Central memory CD4-positive, alpha-beta T cell (primary cell): ENCODE measurements at regions not wholly inside any gene's neighbourhood (a gene's known extent, or its start where the extent isn't known, plus 50 kb on each side); places are given as distances from the start of the nearest gene placed in this dataset.
"Not testable (repeated sequence)": the region's sequence is repeated elsewhere in the genome, so short reads cannot be mapped to it uniquely, and the experiment has no call there.

Experiments used
- DNase-seq: peaks from one replicate; pipeline ENCODE4 v3.0.0; 2022

GRCh38 chr5:116759860-116760640 is 185.4 kb upstream of the SEMA6A start:
- DNase-seq, result no peak

GRCh38 chr5:116757326-116757725 is 182.7 kb upstream of the SEMA6A start:
- no peak for DNase-seq

DNA sequence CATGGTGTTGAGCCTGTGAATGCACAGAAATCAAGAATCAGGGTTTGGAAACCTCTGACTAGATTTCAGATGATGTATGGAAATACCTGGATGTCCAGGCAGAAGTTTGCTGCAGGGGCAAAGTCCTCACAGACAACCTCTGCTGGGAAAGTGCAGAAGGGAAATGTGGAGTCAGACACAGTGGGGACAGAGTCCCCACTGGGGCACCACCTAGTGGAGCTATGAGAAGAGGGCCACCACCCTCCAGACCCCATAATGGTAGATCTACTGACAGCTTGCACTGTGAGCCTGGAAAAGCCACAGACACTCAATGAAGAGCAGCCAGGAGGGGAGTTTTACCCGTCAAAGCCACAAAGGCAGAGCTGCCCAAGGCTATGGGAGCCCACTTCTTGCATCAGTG is 181.9 kb upstream of the SEMA6A start:
- DNase-seq, result no peak

DNA sequence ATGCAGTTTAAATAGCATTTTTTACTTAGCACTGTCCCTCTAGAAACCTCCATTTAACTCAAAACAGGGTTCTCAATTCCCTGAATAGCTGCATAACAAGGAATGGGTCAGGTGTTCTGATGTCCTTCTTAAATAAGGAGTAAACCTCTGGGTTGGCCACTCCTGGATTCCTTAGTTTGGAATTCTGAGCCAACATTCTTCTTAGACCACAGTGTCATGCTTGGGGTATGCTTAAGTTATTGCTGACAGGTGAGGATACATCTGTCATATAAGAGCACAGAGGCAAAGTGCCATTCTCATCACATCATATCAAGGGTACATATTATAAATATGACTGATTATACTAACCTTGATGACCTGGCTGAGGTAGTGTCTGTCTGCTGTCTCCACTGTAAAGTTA is 179.9 kb upstream of the SEMA6A start:
- DNase-seq, result no peak

- DNase-seq, result no peak
These were observed 177.1 kb upstream of the SEMA6A start for GRCh38 chr5:116751684-116752083.

- no peak for DNase-seq
These were observed 176.3 kb upstream of the SEMA6A start for GRCh38 chr5:116750631-116751580.

DNA sequence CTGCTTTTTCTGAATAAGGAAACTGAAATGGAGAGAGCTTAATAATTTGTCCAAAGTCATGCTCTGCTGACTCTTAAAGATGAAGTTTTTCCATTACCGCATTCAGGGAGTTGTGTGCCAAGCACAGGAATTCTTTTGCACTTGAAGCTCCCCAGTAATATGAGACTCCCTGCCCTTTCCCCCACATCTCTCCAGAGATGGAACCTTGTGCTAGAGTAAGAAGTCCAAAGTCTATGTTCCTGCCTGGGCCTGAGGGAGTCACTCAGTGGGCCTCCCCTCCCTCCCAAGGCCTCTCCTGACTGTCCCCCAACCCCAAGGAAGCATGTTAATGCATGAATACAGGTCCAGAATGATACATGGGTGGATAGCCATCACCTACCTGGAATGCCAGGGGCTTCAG is 173.3 kb upstream of the SEMA6A start:
- DNase-seq, result no peak

- no peak for DNase-seq
These were observed 172.0 kb upstream of the SEMA6A start for GRCh38 chr5:116746668-116747067.

GRCh38 chr5:116740771-116741170 is 166.1 kb upstream of the SEMA6A start:
- no peak for DNase-seq

GRCh38 chr5:116739571-116739970 is 164.9 kb upstream of the SEMA6A start:
- no peak for DNase-seq

DNA sequence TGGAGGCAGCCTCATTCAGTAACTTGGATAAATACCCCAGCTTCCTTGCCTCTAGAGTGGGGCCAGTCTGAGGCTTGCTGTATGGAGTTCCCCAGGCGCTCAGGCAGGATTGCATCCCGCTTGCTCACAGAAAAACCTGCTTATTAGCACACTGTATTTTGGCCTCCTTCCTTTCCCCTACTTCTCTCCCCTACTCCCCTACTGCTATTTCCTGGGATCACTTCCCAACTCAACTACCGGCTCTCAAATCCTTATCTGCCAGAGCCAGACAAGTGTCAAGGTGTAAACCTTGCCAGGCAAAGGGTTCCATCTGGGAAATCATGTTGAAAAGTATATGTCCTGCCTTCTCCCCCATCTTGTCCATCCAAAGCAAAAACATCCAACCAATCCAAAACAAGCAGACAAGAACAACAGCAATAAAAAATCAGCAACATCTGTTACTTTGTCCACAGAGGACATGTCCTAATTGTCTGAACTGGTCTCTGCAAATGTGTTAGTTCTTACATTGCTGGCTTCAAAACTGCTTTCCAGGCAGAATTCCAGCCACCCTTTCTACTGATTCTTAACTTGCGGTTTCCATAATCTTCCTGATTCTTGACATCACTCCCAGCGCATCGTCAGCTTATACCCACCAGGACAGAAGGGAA is 164.1 kb upstream of the SEMA6A start:
- DNase-seq, result no peak

- no peak for DNase-seq
These were observed 163.6 kb upstream of the SEMA6A start for GRCh38 chr5:116738239-116738614.

- DNase-seq, result no peak
These were observed 162.0 kb upstream of the SEMA6A start for GRCh38 chr5:116736671-116737070.

GRCh38 chr5:116733991-116734975 is 159.7 kb upstream of the SEMA6A start:
- no peak for DNase-seq

GRCh38 chr5:116732591-116732990 is 158.0 kb upstream of the SEMA6A start:
- DNase-seq, result no peak

DNA sequence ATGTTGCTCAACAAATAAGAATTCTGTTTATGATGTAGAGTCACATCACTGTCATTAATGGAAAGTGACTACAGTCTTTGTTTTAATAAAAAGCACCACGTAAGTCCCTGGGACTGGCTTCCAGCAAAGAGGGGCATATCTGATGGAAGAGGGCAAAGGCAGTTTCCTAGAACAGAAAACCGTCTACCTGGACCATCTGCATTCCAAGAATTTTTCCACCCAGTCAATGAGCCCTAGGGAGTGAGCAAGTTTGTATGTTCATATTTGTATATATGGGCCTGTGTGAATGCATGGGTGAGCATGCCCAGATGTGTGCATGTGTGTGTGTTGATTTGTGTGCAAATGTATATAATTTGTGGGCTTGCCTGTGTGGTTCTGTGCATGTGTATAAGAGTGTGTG is 156.8 kb upstream of the SEMA6A start:
- no peak for DNase-seq

- no peak for DNase-seq
These were observed 156.1 kb upstream of the SEMA6A start for GRCh38 chr5:116730706-116731105.

- DNase-seq, result no peak
These were observed 155.6 kb upstream of the SEMA6A start for GRCh38 chr5:116730185-116730584.

DNA sequence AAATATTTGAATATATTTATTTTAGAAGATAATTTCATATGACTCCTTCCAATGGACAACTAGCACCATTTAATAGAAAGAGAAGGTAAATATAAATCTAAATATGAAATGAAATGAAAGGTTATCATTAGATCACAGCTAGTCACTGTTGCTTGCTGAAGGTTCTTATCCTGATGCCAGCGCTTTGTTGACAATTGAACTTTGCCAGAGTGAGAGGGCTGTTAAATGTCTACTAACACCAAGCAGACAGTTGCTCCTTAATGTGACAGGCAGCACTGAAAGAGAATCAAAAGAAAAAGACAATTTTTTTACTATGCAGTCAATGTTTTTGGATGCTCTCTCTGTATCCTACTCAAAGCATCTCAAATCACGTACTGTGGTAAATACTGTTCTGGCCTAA is 152.6 kb upstream of the SEMA6A start:
- no peak for DNase-seq

GRCh38 chr5:116726180-116726579 is 151.6 kb upstream of the SEMA6A start:
- not testable (repeated sequence) for DNase-seq

- no peak for DNase-seq
These were observed 150.3 kb upstream of the SEMA6A start for GRCh38 chr5:116724971-116725370.

DNA sequence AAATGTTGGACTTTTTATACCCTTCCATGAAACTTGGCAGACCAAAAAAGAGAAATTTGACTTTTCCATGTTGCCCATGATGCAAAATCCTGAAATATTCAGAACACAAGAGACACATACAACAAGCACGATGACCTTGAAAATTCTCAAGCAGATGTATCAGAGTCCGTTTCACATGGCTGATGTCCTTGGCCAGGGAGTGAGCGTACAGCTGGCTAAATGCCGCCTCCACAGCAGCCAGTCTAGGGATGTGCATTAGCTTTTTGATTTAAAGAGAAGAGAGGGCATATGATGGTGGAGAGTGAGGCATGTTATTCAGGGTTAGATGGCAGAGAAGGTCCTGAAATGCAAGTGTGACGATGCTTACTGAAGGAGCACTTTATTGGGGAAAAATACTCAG is 148.0 kb upstream of the SEMA6A start:
- no peak for DNase-seq
